Ishikawa (cell line): ENCODE measurements at regions not wholly inside any gene's neighbourhood (a gene's known extent, or its start where the extent isn't known, plus 50 kb on each side); places are given as distances from the start of the nearest gene placed in this dataset.

ENCODE experiments used
- CEBPB ChIP-seq: IDR thresholded peaks from 2 replicates; pipeline ENCODE4 v1.6.1; 2012
- CREB1 ChIP-seq: IDR thresholded peaks from 2 replicates; pipeline ENCODE4 v1.6.1; 2012; ENCODE audit warnings: low read depth
- EGR1 ChIP-seq: IDR thresholded peaks from 2 replicates; pipeline ENCODE4 v1.6.1; 2012
- EP300 ChIP-seq: IDR thresholded peaks from 2 replicates; pipeline ENCODE4 v1.6.1; 2012; ENCODE audit warnings: borderline replicate concordance
- FOXM1 ChIP-seq: IDR thresholded peaks from 2 replicates; pipeline ENCODE4 v1.6.1; 2012; ENCODE audit warnings: low read depth, borderline replicate concordance
- NFIC ChIP-seq: IDR thresholded peaks from 2 replicates; pipeline ENCODE4 v1.6.1; 2012
- RAD21 ChIP-seq: IDR thresholded peaks from 2 replicates; pipeline ENCODE4 v1.6.1; 2012; ENCODE audit warnings: low read depth
- TAF1 ChIP-seq: IDR thresholded peaks from 2 replicates; pipeline ENCODE4 v1.6.1; 2012; ENCODE audit warnings: low read depth, mild to moderate bottlenecking
- TCF12 ChIP-seq: IDR thresholded peaks from 2 replicates; pipeline ENCODE4 v1.6.1; 2012; ENCODE audit warnings: low read depth
- TEAD4 ChIP-seq: IDR thresholded peaks from 2 replicates; pipeline ENCODE4 v1.6.1; 2012
- USF1 ChIP-seq: IDR thresholded peaks from 2 replicates; pipeline ENCODE4 v1.6.1; 2012
- YY1 ChIP-seq: IDR thresholded peaks from 2 replicates; pipeline ENCODE4 v1.6.1; 2012; ENCODE audit warnings: low read depth
- ZBTB7A ChIP-seq: IDR thresholded peaks from 2 replicates; pipeline ENCODE4 v1.6.1; 2012; ENCODE audit warnings: low read depth
- TF ChIP-seq, protein P1 (sequence below): IDR thresholded peaks from 2 replicates; pipeline ENCODE4 v1.6.1; 2012
- TF ChIP-seq, protein P2 (sequence below): IDR thresholded peaks from 2 replicates; pipeline ENCODE4 v1.6.1; 2012; ENCODE audit warnings: low read depth, mild to moderate bottlenecking

DNA sequence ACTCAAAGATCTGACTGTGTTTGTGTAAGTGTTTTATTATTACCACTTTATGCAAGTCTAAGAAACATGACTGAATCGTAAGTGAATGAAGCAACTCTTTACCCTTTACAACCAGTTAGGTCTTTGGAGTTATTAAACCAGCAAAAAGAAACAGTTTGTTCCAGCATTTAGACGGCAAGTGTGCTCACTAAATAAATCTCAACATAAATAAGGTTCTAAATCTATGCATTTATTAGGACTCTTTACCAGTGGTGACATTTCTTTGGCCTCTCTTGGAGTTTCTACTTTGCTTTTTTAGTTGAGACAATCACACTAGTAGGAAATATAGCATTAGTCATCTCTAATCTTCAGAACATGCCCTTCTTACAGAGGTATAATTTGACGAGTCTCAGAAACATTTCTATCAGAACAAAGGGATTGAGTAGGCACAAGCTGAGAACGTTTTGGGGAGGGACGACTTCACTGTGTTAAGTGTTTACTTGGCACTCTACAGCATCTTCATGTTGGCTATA is 739.9 kb upstream of the NR2F2 start:
- no peak for TF ChIP-seq RAD21
- no peak for TF ChIP-seq USF1
- TF ChIP-seq TCF12: no peak
- TF ChIP-seq CREB1: no peak
- no peak for TF ChIP-seq NFIC
- TF ChIP-seq FOXM1: no peak
- TF ChIP-seq EGR1: no peak
- no peak for TF ChIP-seq CEBPB
- no peak for TF ChIP-seq EP300
- TF ChIP-seq TEAD4: no peak
- TF ChIP-seq, protein P1, sequence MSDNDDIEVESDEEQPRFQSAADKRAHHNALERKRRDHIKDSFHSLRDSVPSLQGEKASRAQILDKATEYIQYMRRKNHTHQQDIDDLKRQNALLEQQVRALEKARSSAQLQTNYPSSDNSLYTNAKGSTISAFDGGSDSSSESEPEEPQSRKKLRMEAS: no peak
- TF ChIP-seq ZBTB7A: no peak
- no peak for TF ChIP-seq YY1
- no peak for TF ChIP-seq TAF1
- TF ChIP-seq, protein P2, sequence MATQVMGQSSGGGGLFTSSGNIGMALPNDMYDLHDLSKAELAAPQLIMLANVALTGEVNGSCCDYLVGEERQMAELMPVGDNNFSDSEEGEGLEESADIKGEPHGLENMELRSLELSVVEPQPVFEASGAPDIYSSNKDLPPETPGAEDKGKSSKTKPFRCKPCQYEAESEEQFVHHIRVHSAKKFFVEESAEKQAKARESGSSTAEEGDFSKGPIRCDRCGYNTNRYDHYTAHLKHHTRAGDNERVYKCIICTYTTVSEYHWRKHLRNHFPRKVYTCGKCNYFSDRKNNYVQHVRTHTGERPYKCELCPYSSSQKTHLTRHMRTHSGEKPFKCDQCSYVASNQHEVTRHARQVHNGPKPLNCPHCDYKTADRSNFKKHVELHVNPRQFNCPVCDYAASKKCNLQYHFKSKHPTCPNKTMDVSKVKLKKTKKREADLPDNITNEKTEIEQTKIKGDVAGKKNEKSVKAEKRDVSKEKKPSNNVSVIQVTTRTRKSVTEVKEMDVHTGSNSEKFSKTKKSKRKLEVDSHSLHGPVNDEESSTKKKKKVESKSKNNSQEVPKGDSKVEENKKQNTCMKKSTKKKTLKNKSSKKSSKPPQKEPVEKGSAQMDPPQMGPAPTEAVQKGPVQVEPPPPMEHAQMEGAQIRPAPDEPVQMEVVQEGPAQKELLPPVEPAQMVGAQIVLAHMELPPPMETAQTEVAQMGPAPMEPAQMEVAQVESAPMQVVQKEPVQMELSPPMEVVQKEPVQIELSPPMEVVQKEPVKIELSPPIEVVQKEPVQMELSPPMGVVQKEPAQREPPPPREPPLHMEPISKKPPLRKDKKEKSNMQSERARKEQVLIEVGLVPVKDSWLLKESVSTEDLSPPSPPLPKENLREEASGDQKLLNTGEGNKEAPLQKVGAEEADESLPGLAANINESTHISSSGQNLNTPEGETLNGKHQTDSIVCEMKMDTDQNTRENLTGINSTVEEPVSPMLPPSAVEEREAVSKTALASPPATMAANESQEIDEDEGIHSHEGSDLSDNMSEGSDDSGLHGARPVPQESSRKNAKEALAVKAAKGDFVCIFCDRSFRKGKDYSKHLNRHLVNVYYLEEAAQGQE: no peak

DNA sequence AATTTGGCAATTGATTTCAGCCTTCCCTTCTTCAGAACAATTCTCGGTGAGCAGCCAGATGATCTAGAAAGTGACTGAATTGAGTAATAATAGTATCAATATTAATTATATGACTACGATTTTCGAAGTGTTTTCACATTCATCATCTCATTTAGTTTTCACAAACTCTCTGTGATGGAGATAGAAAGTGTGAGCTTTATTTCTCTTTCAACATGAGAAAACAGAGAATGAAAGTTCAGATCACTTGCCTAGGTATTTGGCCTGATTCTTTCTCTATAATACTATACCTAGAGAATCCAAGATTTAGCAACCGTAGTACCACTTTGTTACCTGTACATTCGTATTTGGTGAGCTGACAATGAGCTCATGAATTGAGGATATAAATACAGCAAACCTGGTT is 739.2 kb upstream of the NR2F2 start:
- TF ChIP-seq ZBTB7A (no peak), CEBPB (no peak), TAF1 (no peak), USF1 (no peak), TCF12 (no peak), RAD21 (no peak), NFIC (no peak), EP300 (no peak), YY1 (no peak), EGR1 (no peak), CREB1 (no peak), FOXM1 (no peak), TEAD4 (no peak)
- TF ChIP-seq, protein P1: no peak
- TF ChIP-seq, protein P2: no peak

DNA sequence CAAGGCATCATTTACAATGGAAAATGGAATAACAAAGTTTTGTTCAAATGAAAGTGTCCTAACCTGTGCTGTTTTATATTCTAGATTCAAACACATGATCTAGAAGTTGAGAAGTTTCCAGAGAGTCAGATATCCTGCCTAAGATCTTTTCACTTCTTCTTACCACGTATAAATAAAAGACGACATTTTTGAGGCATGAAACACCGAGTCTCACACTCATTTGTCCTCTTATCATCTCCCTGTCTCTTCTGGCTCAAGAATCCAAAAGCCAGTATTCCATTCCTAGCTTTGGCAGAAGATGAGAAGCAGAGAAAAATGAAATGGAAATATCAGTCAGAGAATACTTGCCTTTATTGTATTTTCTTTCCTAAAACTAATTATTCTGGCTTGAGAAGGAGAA is 738.6 kb upstream of the NR2F2 start:
- TF ChIP-seq EGR1 (no peak), TCF12 (no peak), NFIC (no peak), RAD21 (no peak)
- TF ChIP-seq, protein P2: no peak
- TF ChIP-seq, protein P1: no peak

DNA sequence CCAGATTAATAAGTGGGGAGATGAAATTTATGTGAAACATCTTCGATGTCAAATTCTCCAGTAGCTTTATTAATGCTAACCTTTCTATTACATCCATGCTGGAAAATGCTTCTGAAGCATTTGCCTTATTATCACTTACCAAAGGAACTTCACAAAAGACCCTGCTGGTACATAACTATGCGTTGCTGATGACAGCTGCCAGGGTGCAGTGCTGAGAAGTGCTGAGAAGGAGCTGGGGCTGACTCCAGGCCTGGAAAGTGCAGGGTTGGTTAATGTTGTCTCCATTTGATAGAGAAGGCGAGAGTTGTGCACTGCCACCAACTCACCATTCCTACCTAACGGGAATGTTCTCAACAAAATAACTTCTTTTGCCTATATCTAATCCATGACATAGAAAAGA is 736.0 kb upstream of the NR2F2 start:
- TF ChIP-seq YY1: no peak
- no peak for TF ChIP-seq EGR1
- no peak for TF ChIP-seq CEBPB
- TF ChIP-seq CREB1: no peak
- TF ChIP-seq, protein P2: no peak
- TF ChIP-seq TAF1: no peak
- TF ChIP-seq NFIC: no peak
- TF ChIP-seq USF1: no peak
- TF ChIP-seq EP300: no peak
- no peak for TF ChIP-seq RAD21
- no peak for TF ChIP-seq TCF12
- no peak for TF ChIP-seq FOXM1
- TF ChIP-seq, protein P1: no peak
- no peak for TF ChIP-seq ZBTB7A
- TF ChIP-seq TEAD4: no peak
